H1 (cell line): ENCODE measurements at regions not wholly inside any gene's neighbourhood (a gene's known extent, or its start where the extent isn't known, plus 50 kb on each side); places are given as distances from the start of the nearest gene placed in this dataset.

Experiments used
- ATF2 ChIP-seq: IDR thresholded peaks from 2 replicates; pipeline ENCODE4 v1.6.1; 2012; ENCODE audit warnings: low read length, inconsistent platforms
- MAX ChIP-seq: IDR thresholded peaks from 2 replicates; pipeline ENCODE4 v1.6.1; 2012; ENCODE audit warnings: inconsistent platforms
- POU5F1 ChIP-seq: IDR thresholded peaks from 2 replicates; pipeline ENCODE4 v1.6.1; 2011; ENCODE audit warnings: low read depth, mild to moderate bottlenecking, low read length, moderate library complexity
- RXRA ChIP-seq: IDR thresholded peaks from 2 replicates; pipeline ENCODE4 v1.6.1; 2011; ENCODE audit warnings: low read depth, mild to moderate bottlenecking, low read length, moderate library complexity; ENCODE audit not compliant: insufficient read depth

GRCh38 chr10:128546651-128547165, 420.5 kb upstream of the MKI67 start (continued):
- TF ChIP-seq RXRA (no peak), POU5F1 (no peak), ATF2 (no peak), MAX (no peak)
- TF ChIP-seq, all 59 proteins: peak for 0
